GM06990 (cell line): ENCODE measurements at regions not wholly inside any gene's neighbourhood (a gene's known extent, or its start where the extent isn't known, plus 50 kb on each side); places are given as distances from the start of the nearest gene placed in this dataset.

ENCODE experiments used
- DNase-seq: peaks from one replicate; pipeline ENCODE4 v3.0.0-alpha.2; 2011; ENCODE audit not compliant: insufficient read length; ENCODE audit errors: extremely low read depth
- H3K27me3 ChIP-seq: replicated peaks from 2 replicates; pipeline ENCODE4 v1.6.0; 2011; ENCODE audit warnings: low read length; ENCODE audit not compliant: control insufficient read depth, insufficient read depth
- H3K36me3 ChIP-seq: 2 replicates; pipeline ENCODE4 v1.5.1; 2011; ENCODE audit warnings: low read length; ENCODE audit not compliant: control insufficient read depth, insufficient read depth
- H3K4me3 ChIP-seq: replicated peaks from 2 replicates; pipeline ENCODE4 v1.5.1; 2011; ENCODE audit warnings: low read depth, mild to moderate bottlenecking, control low read depth, low read length
- CTCF ChIP-seq: IDR thresholded peaks from 2 replicates; pipeline ENCODE4 v1.5.1; 2011; ENCODE audit warnings: low read length, control low read depth, mild to moderate bottlenecking, inconsistent platforms; ENCODE audit not compliant: insufficient read depth, poor library complexity, severe bottlenecking

- no peaks in the 10 kb centered on the region for H3K36me3 ChIP-seq
- TF ChIP-seq CTCF, result no peak
Observed at GRCh38 chr2:217629347-217629746, 373.4 kb downstream of the TNS1 start.

GRCh38 chr2:217628061-217628460, 374.7 kb downstream of the TNS1 start:
- Histone ChIP-seq H3K27me3 (no peaks in the 10 kb centered on the region), H3K4me3 (no peak overlapping the region), H3K36me3 (no peaks in the 10 kb centered on the region)
- TF ChIP-seq CTCF, result no peak
- no peak for DNase-seq

More at GRCh38 chr2:217629347-217629746, 373.4 kb downstream of the TNS1 start:
- H3K27me3 ChIP-seq, result no peaks in the 10 kb centered on the region
- H3K4me3 ChIP-seq, result no peak overlapping the region
- no peak for DNase-seq

- TF ChIP-seq CTCF, result no peak
Observed at GRCh38 chr2:217626926-217627325, 375.9 kb downstream of the TNS1 start.

GRCh38 chr2:217625557-217626169, 377.1 kb downstream of the TNS1 start:
- Histone ChIP-seq H3K36me3 (no peaks in the 10 kb centered on the region), H3K4me3 (no peak overlapping the region), H3K27me3 (no peaks in the 10 kb centered on the region; the same call in 1 of the 2 replicates)
- DNase-seq, result no peak
- TF ChIP-seq CTCF, result no peak

More at GRCh38 chr2:217626926-217627325, 375.9 kb downstream of the TNS1 start:
- Histone ChIP-seq H3K4me3 (no peak overlapping the region), H3K36me3 (no peaks in the 10 kb centered on the region), H3K27me3 (no peaks in the 10 kb centered on the region; the same call in 1 of the 2 replicates)
- no peak for DNase-seq

- no peaks in the 10 kb centered on the region; the same call in 1 of the 2 replicates for H3K27me3 ChIP-seq
- no peak for TF ChIP-seq CTCF
- H3K4me3 ChIP-seq, result no peak overlapping the region
- no peak for DNase-seq
- no peaks in the 10 kb centered on the region for H3K36me3 ChIP-seq
Observed at GRCh38 chr2:217623281-217623912, 379.4 kb downstream of the TNS1 start.
